ENCODE measurements at regions not wholly inside any gene's neighbourhood (a gene's known extent, or its start where the extent isn't known, plus 50 kb on each side); places are given as distances from the start of the nearest gene placed in this dataset.

- Mint-ChIP-seq H3K27ac (no peak overlapping the region), H3K36me3 (ENCODE audit: low read depth) (peaks cover 13% of the 10 kb centered on the region), H3K4me3 (no peak overlapping the region), H3K27me3 (ENCODE audit: insufficient read depth, low read depth, poor library complexity) (peaks cover 5% of the 10 kb centered on the region), H3K9me3 (peaks cover 11% of the 10 kb centered on the region), H3K4me1 (peaks cover 20% of the 10 kb centered on the region)
- no peaks in the 10 kb centered on the region for H4K20me1 ChIP-seq (replicated peaks; ENCODE audit: insufficient read depth)
- H3K9me2 ChIP-seq (ENCODE audit: insufficient read depth) = peaks cover 6% of the 10 kb centered on the region
- H3K79me2 ChIP-seq (replicated peaks; ENCODE audit: insufficient read depth) = no peaks in the 10 kb centered on the region
- H3K36me3 ChIP-seq (ENCODE audit: insufficient read depth) = no peaks in the 10 kb centered on the region
- H3K4me1 ChIP-seq (ENCODE audit: insufficient read depth) = peaks cover 9% of the 10 kb centered on the region
- H3K4me3 ChIP-seq = no peak overlapping the region
- no peaks in the 10 kb centered on the region for H3K27me3 ChIP-seq (ENCODE audit: insufficient read depth)
- no peak overlapping the region for H3K4me2 ChIP-seq
- H3F3A ChIP-seq (replicated peaks; ENCODE audit: low read depth) = no peaks in the 10 kb centered on the region
- no peak for ATAC-seq
- H3K27ac ChIP-seq (ENCODE audit: low read depth) = no peak overlapping the region
- no peak for TF ChIP-seq EZH2 (IDR thresholded peaks at IDR 0.05; ENCODE audit: low read depth, unreplicated experiment)
- TF ChIP-seq EZH2phosphoT487 (IDR thresholded peaks at IDR 0.05; ENCODE audit: unreplicated experiment) = no peak
- no peak for TF ChIP-seq ZNF114 (CRISPR knock-in tag; IDR thresholded peaks at IDR 0.05)
- TF ChIP-seq, protein P1, sequence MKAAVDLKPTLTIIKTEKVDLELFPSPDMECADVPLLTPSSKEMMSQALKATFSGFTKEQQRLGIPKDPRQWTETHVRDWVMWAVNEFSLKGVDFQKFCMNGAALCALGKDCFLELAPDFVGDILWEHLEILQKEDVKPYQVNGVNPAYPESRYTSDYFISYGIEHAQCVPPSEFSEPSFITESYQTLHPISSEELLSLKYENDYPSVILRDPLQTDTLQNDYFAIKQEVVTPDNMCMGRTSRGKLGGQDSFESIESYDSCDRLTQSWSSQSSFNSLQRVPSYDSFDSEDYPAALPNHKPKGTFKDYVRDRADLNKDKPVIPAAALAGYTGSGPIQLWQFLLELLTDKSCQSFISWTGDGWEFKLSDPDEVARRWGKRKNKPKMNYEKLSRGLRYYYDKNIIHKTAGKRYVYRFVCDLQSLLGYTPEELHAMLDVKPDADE (IDR thresholded peaks at IDR 0.05) = no peak
- no peak for TF ChIP-seq JUNB (IDR thresholded peaks at IDR 0.05; ENCODE audit: unreplicated experiment)
- TF ChIP-seq CTCF (conservative IDR thresholded peaks at IDR 0.05; ENCODE audit: low read depth in 2 of 2) = no peak
- TF ChIP-seq ZNF331 (CRISPR knock-in tag; IDR thresholded peaks at IDR 0.05; ENCODE audit: low read depth) = no peak
- TF ChIP-seq, protein P2, sequence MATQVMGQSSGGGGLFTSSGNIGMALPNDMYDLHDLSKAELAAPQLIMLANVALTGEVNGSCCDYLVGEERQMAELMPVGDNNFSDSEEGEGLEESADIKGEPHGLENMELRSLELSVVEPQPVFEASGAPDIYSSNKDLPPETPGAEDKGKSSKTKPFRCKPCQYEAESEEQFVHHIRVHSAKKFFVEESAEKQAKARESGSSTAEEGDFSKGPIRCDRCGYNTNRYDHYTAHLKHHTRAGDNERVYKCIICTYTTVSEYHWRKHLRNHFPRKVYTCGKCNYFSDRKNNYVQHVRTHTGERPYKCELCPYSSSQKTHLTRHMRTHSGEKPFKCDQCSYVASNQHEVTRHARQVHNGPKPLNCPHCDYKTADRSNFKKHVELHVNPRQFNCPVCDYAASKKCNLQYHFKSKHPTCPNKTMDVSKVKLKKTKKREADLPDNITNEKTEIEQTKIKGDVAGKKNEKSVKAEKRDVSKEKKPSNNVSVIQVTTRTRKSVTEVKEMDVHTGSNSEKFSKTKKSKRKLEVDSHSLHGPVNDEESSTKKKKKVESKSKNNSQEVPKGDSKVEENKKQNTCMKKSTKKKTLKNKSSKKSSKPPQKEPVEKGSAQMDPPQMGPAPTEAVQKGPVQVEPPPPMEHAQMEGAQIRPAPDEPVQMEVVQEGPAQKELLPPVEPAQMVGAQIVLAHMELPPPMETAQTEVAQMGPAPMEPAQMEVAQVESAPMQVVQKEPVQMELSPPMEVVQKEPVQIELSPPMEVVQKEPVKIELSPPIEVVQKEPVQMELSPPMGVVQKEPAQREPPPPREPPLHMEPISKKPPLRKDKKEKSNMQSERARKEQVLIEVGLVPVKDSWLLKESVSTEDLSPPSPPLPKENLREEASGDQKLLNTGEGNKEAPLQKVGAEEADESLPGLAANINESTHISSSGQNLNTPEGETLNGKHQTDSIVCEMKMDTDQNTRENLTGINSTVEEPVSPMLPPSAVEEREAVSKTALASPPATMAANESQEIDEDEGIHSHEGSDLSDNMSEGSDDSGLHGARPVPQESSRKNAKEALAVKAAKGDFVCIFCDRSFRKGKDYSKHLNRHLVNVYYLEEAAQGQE (IDR thresholded peaks at IDR 0.05; ENCODE audit: unreplicated experiment) = no peak
- TF ChIP-seq POLR2AphosphoS5 (IDR thresholded peaks at IDR 0.05; ENCODE audit: low read depth) = no peak
- no peak for TF ChIP-seq NANOG (IDR thresholded peaks at IDR 0.05; ENCODE audit: borderline replicate concordance)
- no peak for TF ChIP-seq CREB1 (CRISPR knock-in tag; IDR thresholded peaks at IDR 0.05; ENCODE audit: low read depth)
- TF ChIP-seq, protein P3, sequence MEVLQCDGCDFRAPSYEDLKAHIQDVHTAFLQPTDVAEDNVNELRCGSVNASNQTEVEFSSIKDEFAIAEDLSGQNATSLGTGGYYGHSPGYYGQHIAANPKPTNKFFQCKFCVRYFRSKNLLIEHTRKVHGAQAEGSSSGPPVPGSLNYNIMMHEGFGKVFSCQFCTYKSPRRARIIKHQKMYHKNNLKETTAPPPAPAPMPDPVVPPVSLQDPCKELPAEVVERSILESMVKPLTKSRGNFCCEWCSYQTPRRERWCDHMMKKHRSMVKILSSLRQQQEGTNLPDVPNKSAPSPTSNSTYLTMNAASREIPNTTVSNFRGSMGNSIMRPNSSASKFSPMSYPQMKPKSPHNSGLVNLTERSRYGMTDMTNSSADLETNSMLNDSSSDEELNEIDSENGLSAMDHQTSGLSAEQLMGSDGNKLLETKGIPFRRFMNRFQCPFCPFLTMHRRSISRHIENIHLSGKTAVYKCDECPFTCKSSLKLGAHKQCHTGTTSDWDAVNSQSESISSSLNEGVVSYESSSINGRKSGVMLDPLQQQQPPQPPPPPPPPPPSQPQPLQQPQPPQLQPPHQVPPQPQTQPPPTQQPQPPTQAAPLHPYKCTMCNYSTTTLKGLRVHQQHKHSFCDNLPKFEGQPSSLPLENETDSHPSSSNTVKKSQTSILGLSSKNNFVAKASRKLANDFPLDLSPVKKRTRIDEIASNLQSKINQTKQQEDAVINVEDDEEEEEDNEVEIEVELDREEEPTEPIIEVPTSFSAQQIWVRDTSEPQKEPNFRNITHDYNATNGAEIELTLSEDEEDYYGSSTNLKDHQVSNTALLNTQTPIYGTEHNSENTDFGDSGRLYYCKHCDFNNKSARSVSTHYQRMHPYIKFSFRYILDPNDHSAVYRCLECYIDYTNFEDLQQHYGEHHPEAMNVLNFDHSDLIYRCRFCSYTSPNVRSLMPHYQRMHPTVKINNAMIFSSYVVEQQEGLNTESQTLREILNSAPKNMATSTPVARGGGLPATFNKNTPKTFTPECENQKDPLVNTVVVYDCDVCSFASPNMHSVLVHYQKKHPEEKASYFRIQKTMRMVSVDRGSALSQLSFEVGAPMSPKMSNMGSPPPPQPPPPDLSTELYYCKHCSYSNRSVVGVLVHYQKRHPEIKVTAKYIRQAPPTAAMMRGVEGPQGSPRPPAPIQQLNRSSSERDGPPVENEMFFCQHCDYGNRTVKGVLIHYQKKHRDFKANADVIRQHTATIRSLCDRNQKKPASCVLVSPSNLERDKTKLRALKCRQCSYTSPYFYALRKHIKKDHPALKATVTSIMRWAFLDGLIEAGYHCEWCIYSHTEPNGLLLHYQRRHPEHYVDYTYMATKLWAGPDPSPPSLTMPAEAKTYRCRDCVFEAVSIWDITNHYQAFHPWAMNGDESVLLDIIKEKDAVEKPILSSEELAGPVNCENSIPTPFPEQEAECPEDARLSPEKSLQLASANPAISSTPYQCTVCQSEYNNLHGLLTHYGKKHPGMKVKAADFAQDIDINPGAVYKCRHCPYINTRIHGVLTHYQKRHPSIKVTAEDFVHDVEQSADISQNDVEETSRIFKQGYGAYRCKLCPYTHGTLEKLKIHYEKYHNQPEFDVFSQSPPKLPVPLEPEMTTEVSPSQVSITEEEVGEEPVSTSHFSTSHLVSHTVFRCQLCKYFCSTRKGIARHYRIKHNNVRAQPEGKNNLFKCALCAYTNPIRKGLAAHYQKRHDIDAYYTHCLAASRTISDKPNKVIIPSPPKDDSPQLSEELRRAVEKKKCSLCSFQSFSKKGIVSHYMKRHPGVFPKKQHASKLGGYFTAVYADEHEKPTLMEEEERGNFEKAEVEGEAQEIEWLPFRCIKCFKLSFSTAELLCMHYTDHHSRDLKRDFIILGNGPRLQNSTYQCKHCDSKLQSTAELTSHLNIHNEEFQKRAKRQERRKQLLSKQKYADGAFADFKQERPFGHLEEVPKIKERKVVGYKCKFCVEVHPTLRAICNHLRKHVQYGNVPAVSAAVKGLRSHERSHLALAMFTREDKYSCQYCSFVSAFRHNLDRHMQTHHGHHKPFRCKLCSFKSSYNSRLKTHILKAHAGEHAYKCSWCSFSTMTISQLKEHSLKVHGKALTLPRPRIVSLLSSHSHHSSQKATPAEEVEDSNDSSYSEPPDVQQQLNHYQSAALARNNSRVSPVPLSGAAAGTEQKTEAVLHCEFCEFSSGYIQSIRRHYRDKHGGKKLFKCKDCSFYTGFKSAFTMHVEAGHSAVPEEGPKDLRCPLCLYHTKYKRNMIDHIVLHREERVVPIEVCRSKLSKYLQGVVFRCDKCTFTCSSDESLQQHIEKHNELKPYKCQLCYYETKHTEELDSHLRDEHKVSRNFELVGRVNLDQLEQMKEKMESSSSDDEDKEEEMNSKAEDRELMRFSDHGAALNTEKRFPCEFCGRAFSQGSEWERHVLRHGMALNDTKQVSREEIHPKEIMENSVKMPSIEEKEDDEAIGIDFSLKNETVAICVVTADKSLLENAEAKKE (CRISPR knock-in tag; IDR thresholded peaks at IDR 0.05) = no peak
- no peak for TF ChIP-seq STAT1 (IDR thresholded peaks at IDR 0.05; ENCODE audit: unreplicated experiment)
- no peak for DNase-seq (ENCODE audit: low spot score)
- H2AFZ ChIP-seq = no peak overlapping the region
Measured at GRCh38 chr6:14811775-14812428, 434.0 kb upstream of the JARID2 start.
